IMR-90 (cell line): ENCODE measurements at regions not wholly inside any gene's neighbourhood (a gene's known extent, or its start where the extent isn't known, plus 50 kb on each side); places are given as distances from the start of the nearest gene placed in this dataset.

ENCODE experiments used
- ATAC-seq: fragments of 200-7000 bp; cut with Tn5 transposase; 2 replicates; pipeline ENCODE4 v1.9.1; 2020; ENCODE audit warnings: low read depth, mild to moderate bottlenecking, moderate library complexity
- BruUV-seq: library from RNA; stranded (reverse); fragments of 400-500 nt; replicated peaks from 2 replicates; lab custom pipeline; 2021; lab: Mats Ljungman, UMichigan
- CTCF ChIA-PET: fragments of 300-600 bp; formaldehyde crosslinking; extraction: SDS; loops from one replicate; lab custom pipeline; 2021; ENCODE audit warnings: antibody characterized with exemption; lab: Yijun Ruan, JAX
- POLR2A ChIA-PET: fragments of 300-600 bp; sonication (Branson Sonifier 250); formaldehyde crosslinking; loops from one replicate; lab custom pipeline; 2022; ENCODE audit warnings: antibody characterized with exemption; ENCODE audit not compliant: unreplicated experiment; lab: Charles Lee
- DNase-seq: peaks from one replicate; pipeline ENCODE4 v3.0.0; 2013
- H2AFZ ChIP-seq: replicated peaks from 2 replicates; pipeline ENCODE3; 2013; ENCODE audit warnings: low read length, mild to moderate bottlenecking; ENCODE audit not compliant: poor library complexity
- H2AK5ac ChIP-seq: 2 replicates; pipeline ENCODE4 v1.6.1; 2013; ENCODE audit warnings: low read depth, low read length, inconsistent platforms
- H2AK9ac ChIP-seq: replicated peaks from 2 replicates; pipeline ENCODE3; 2013; ENCODE audit warnings: mild to moderate bottlenecking, low read depth, low read length, moderate library complexity; ENCODE audit not compliant: poor library complexity
- H2BK120ac ChIP-seq: 2 replicates; pipeline ENCODE4 v1.6.1; 2013; ENCODE audit warnings: low read depth, low read length, inconsistent platforms
- H2BK15ac ChIP-seq: 3 replicates; pipeline ENCODE4 v1.6.1; 2013; ENCODE audit warnings: low read depth, low read length, inconsistent platforms
- H2BK20ac ChIP-seq: 2 replicates; pipeline ENCODE4 v1.6.1; 2013; ENCODE audit warnings: low read depth, mild to moderate bottlenecking, inconsistent platforms, low read length, moderate library complexity
- H2BK5ac ChIP-seq: 2 replicates; pipeline ENCODE4 v1.6.1; 2013; ENCODE audit warnings: mild to moderate bottlenecking, low read depth, low read length, inconsistent platforms; ENCODE audit not compliant: poor library complexity, severe bottlenecking
- H3K14ac ChIP-seq: replicated peaks from 2 replicates; pipeline ENCODE4 v1.6.1; 2013; ENCODE audit warnings: low read depth, low read length, inconsistent platforms
- H3K18ac ChIP-seq: 2 replicates; pipeline ENCODE4 v1.6.1; 2013; ENCODE audit warnings: low read depth, low read length, control low read depth
- H3K23ac ChIP-seq: 2 replicates; pipeline ENCODE4 v1.6.1; 2013; ENCODE audit warnings: low read depth, low read length, inconsistent platforms
- H3K27ac ChIP-seq: 2 replicates; pipeline ENCODE4 v1.5.1; 2013; ENCODE audit warnings: mild to moderate bottlenecking, control low read depth, low read length; ENCODE audit not compliant: insufficient read depth
- H3K27me3 ChIP-seq: 2 replicates; pipeline ENCODE4 v1.6.1; 2013; ENCODE audit warnings: low read length; ENCODE audit not compliant: control insufficient read depth, insufficient read depth
- H3K36me3 ChIP-seq: 2 replicates; pipeline ENCODE4 v1.6.1; 2013; ENCODE audit warnings: low read length, mixed read lengths; ENCODE audit not compliant: control insufficient read depth, insufficient read depth
- H3K4ac ChIP-seq: 2 replicates; pipeline ENCODE4 v1.6.1; 2013; ENCODE audit warnings: low read depth, low read length, inconsistent platforms
- H3K4me1 ChIP-seq: 2 replicates; pipeline ENCODE4 v1.6.1; 2013; ENCODE audit warnings: low read length, mixed read lengths; ENCODE audit not compliant: control insufficient read depth, insufficient read depth
- H3K4me2 ChIP-seq: 2 replicates; pipeline ENCODE4 v1.6.1; 2013; ENCODE audit warnings: low read depth, mild to moderate bottlenecking, control low read depth, low read length, moderate library complexity
- H3K4me3 ChIP-seq: 2 replicates; pipeline ENCODE4 v1.5.1; 2013; ENCODE audit warnings: low read depth, mild to moderate bottlenecking, control low read depth, low read length, moderate library complexity; ENCODE audit not compliant: insufficient read depth
- H3K56ac ChIP-seq: 2 replicates; pipeline ENCODE4 v1.6.1; 2013; ENCODE audit warnings: low read length, inconsistent platforms; ENCODE audit not compliant: insufficient read depth; ENCODE audit errors: extremely low read depth
- H3K79me1 ChIP-seq, 2 experiments: 2 replicates each; pipeline ENCODE4 v1.6.1; 2013; ENCODE audit warnings: low read length in 2 of 2, inconsistent platforms in 1 of 2, low read depth in 1 of 2
- H3K9ac ChIP-seq: 2 replicates; pipeline ENCODE4 v1.6.1; 2013; ENCODE audit warnings: low read depth, low read length, control low read depth
- H3K9me1 ChIP-seq: 2 replicates; pipeline ENCODE4 v1.6.1; 2013; ENCODE audit warnings: low read length, inconsistent platforms; ENCODE audit not compliant: insufficient read depth
- H3K9me3 ChIP-seq: 2 replicates; pipeline ENCODE4 v1.6.1; 2013; ENCODE audit warnings: low read length; ENCODE audit not compliant: control insufficient read depth, insufficient read depth
- H4K20me1 ChIP-seq: 2 replicates; pipeline ENCODE4 v1.6.1; 2013; ENCODE audit warnings: low read length, inconsistent platforms; ENCODE audit not compliant: insufficient read depth
- H4K5ac ChIP-seq: 2 replicates; pipeline ENCODE4 v1.6.1; 2013; ENCODE audit warnings: mild to moderate bottlenecking, low read depth, low read length, control low read depth
- H4K8ac ChIP-seq, 2 experiments: 2 replicates each; pipeline ENCODE4 v1.6.1; 2013; ENCODE audit warnings: low read depth in 2 of 2, low read length in 2 of 2, control low read depth in 1 of 2, inconsistent platforms in 1 of 2
- H4K91ac ChIP-seq: 2 replicates; pipeline ENCODE4 v1.6.1; 2013; ENCODE audit warnings: low read depth, low read length, inconsistent platforms; ENCODE audit not compliant: insufficient read depth
- BHLHE40 ChIP-seq: fragments of 150-350 bp; IDR thresholded peaks from 2 replicates; pipeline ENCODE4 v1.6.1; 2016; ENCODE audit warnings: mild to moderate bottlenecking, low read depth, low read length
- CEBPB ChIP-seq: IDR thresholded peaks from 2 replicates; pipeline ENCODE4 v1.6.1; 2012; ENCODE audit warnings: low read depth, low read length, improper control_type of control experiment
- CHD1 ChIP-seq: IDR thresholded peaks from 2 replicates; pipeline ENCODE4 v1.6.1; 2012; ENCODE audit warnings: low read depth, low read length, improper control_type of control experiment
- ELK1 ChIP-seq: fragments of 150-350 bp; IDR thresholded peaks from 2 replicates; pipeline ENCODE4 v1.6.1; 2016; ENCODE audit warnings: low read depth, mild to moderate bottlenecking, low read length, moderate library complexity, borderline replicate concordance
- FOS ChIP-seq: fragments of 150-350 bp; IDR thresholded peaks from 2 replicates; pipeline ENCODE4 v1.6.1; 2016; ENCODE audit warnings: low read depth, low read length
- MAFK ChIP-seq: IDR thresholded peaks from 2 replicates; pipeline ENCODE4 v1.6.1; 2012; ENCODE audit warnings: low read depth, low read length, improper control_type of control experiment
- MAZ ChIP-seq: IDR thresholded peaks from 2 replicates; pipeline ENCODE4 v1.6.1; 2012; ENCODE audit warnings: low read depth, mild to moderate bottlenecking, low read length, improper control_type of control experiment, moderate library complexity, borderline replicate concordance
- MXI1 ChIP-seq: IDR thresholded peaks from 2 replicates; pipeline ENCODE4 v1.6.1; 2012; ENCODE audit warnings: low read depth, mild to moderate bottlenecking, low read length, moderate library complexity, borderline replicate concordance
- NFE2L2 ChIP-seq: fragments of 150-350 bp; IDR thresholded peaks from 2 replicates; pipeline ENCODE4 v1.6.1; 2016; ENCODE audit warnings: low read depth, mild to moderate bottlenecking, low read length
- POLR2A ChIP-seq: IDR thresholded peaks from 2 replicates; pipeline ENCODE4 v1.6.1; 2012; ENCODE audit warnings: mild to moderate bottlenecking, low read depth, low read length
- RAD21 ChIP-seq: IDR thresholded peaks from 2 replicates; pipeline ENCODE4 v1.6.1; 2012; ENCODE audit warnings: low read length, improper control_type of control experiment
- RCOR1 ChIP-seq: IDR thresholded peaks from 2 replicates; pipeline ENCODE4 v1.6.1; 2012; ENCODE audit warnings: mild to moderate bottlenecking, low read length, improper control_type of control experiment; ENCODE audit not compliant: insufficient replicate concordance
- RFX5 ChIP-seq: IDR thresholded peaks from 2 replicates; pipeline ENCODE4 v1.8.0; 2012; ENCODE audit warnings: low read depth, mild to moderate bottlenecking, low read length, moderate library complexity
- SMC3 ChIP-seq: fragments of 150-350 bp; IDR thresholded peaks from 2 replicates; pipeline ENCODE4 v1.6.1; 2016; ENCODE audit warnings: low read depth, mild to moderate bottlenecking, antibody characterized with exemption, low read length, moderate library complexity
- USF2 ChIP-seq: fragments of 150-350 bp; IDR thresholded peaks from 2 replicates; pipeline ENCODE4 v1.6.1; 2017; ENCODE audit warnings: mild to moderate bottlenecking, antibody characterized with exemption, low read length, low read depth
- WGBS, 2 experiments: methylation state at CpG; one replicate each; pipeline versions ENCODE4 v1.1.5 to v1.1.7; 2013; ENCODE audit warnings: missing lambda C conversion rate in 2 of 2; ENCODE audit not compliant: insufficient read length in 1 of 2; ENCODE audit errors: extremely low coverage in 2 of 2; 5-methylcytosine and 5-hydroxymethylcytosine counted together
- dilution Hi-C: fragments of 300-500 bp; cut with HindIII; formaldehyde crosslinking; loops from one replicate; pipeline ENCODE4 v1.14.3; 2018; ENCODE audit warnings: low sequenced_read_pairs; ENCODE audit not compliant: unreplicated experiment
- in situ Hi-C: fragments of 300-500 bp; cut with MboI; formaldehyde crosslinking; loops from 3 replicates; pipeline ENCODE4 v1.14.3; 2019; ENCODE audit warnings: low sequenced_read_pairs, inconsistent platforms, mixed read lengths
- intact Hi-C: fragments of 100-400 bp; cut with micrococcal nuclease; formaldehyde crosslinking; loops from 2 replicates; pipeline ENCODE4 v1.10.0; 2022
- TF ChIP-seq, protein P1 (sequence below): conservative IDR thresholded peaks from 2 replicates; pipeline ENCODE4 v1.5.1; 2012; ENCODE audit warnings: mild to moderate bottlenecking, low read depth, low read length, improper control_type of control experiment

DNA sequence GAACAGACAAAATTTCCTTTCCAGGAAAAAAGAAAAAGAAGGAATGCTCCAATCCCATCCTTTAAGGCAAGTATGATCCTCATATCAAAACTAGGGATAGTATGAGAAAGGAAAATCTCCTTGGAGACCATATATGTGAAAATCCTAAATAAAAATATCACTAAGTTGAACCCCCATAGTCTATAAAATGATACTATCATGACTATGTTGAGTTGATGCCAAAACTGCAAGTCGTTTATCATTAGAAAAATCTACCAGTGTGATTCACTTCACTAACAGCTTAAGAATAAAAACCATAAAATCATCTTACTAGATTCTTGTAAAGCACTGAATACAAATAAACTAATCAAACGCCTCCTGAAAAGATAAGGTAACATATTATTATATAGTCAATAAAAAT, 76.6 kb upstream of the STXBP5 start:
- Histone ChIP-seq H2BK15ac (no peak overlapping the region), H3K27ac (no peak overlapping the region), H2BK5ac (no peak overlapping the region), H3K4me3 (no peak overlapping the region), H2BK120ac (no peak overlapping the region), H3K9me3 (no peaks in the 10 kb centered on the region), H4K91ac (no peak overlapping the region), H3K18ac (no peak overlapping the region), H3K4me1 (no peaks in the 10 kb centered on the region), H2AK5ac (no peak overlapping the region), H3K14ac (no peak overlapping the region), H2AK9ac (no peak overlapping the region), H3K9me1 (no peaks in the 10 kb centered on the region), H4K8ac (no peak overlapping the region), H2AFZ (no peak overlapping the region), H3K27me3 (no peaks in the 10 kb centered on the region), H3K36me3 (no peaks in the 10 kb centered on the region), H3K56ac (no peak overlapping the region), H3K4ac (no peak overlapping the region), H4K20me1 (no peaks in the 10 kb centered on the region), H3K79me1 (no peaks in the 10 kb centered on the region), H2BK20ac (no peak overlapping the region), H3K23ac (no peak overlapping the region), H3K9ac (no peak overlapping the region), H3K4me2 (no peak overlapping the region), H4K5ac (no peak overlapping the region)
- DNase-seq (peak; percentile 36), ATAC-seq (no peak)
- no CpG with 5 or more reads among the region's 2 CpGs for WGBS, 2 experiments
- dilution Hi-C loops (no loop called here), in situ Hi-C loops (no loop called here), intact Hi-C loops (no loop called here)
- ChIA-PET POLR2A (no interaction called here), CTCF (no interaction called here)
- TF ChIP-seq MXI1 = no peak
- TF ChIP-seq SMC3 = no peak
- no peak for TF ChIP-seq POLR2A
- no peak for TF ChIP-seq RCOR1
- TF ChIP-seq BHLHE40 = no peak
- no peak for TF ChIP-seq MAFK
- no peak for TF ChIP-seq FOS
- no peak for TF ChIP-seq USF2
- TF ChIP-seq, protein P1, sequence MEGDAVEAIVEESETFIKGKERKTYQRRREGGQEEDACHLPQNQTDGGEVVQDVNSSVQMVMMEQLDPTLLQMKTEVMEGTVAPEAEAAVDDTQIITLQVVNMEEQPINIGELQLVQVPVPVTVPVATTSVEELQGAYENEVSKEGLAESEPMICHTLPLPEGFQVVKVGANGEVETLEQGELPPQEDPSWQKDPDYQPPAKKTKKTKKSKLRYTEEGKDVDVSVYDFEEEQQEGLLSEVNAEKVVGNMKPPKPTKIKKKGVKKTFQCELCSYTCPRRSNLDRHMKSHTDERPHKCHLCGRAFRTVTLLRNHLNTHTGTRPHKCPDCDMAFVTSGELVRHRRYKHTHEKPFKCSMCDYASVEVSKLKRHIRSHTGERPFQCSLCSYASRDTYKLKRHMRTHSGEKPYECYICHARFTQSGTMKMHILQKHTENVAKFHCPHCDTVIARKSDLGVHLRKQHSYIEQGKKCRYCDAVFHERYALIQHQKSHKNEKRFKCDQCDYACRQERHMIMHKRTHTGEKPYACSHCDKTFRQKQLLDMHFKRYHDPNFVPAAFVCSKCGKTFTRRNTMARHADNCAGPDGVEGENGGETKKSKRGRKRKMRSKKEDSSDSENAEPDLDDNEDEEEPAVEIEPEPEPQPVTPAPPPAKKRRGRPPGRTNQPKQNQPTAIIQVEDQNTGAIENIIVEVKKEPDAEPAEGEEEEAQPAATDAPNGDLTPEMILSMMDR = no peak
- no peak for TF ChIP-seq RFX5
- no peak for TF ChIP-seq ELK1
- TF ChIP-seq CHD1 = no peak
- TF ChIP-seq RAD21 = no peak
- TF ChIP-seq CEBPB = no peak
- no peak for TF ChIP-seq MAZ
- TF ChIP-seq NFE2L2 = no peak
- no TSS peak for BruUV-seq
